Activated naive CD8-positive, alpha-beta T cell (primary cell): ENCODE measurements at regions not wholly inside any gene's neighbourhood (a gene's known extent, or its start where the extent isn't known, plus 50 kb on each side); places are given as distances from the start of the nearest gene placed in this dataset.

ENCODE experiments used
- H3K27ac Mint-ChIP-seq: one replicate; pipeline ENCODE4 v1.8.0; 2021; ENCODE audit warnings: mixed read lengths
- H3K27me3 Mint-ChIP-seq: one replicate; pipeline ENCODE4 v1.8.0; 2021; ENCODE audit warnings: mixed read lengths
- H3K36me3 Mint-ChIP-seq: one replicate; pipeline ENCODE4 v1.8.0; 2021; ENCODE audit warnings: mixed read lengths
- H3K4me1 Mint-ChIP-seq: one replicate; pipeline ENCODE4 v1.8.0; 2021; ENCODE audit warnings: low read depth, mixed read lengths
- H3K4me3 Mint-ChIP-seq: one replicate; pipeline ENCODE4 v1.8.0; 2021; ENCODE audit warnings: mild to moderate bottlenecking, mixed read lengths
- H3K9me3 Mint-ChIP-seq: one replicate; pipeline ENCODE4 v1.8.0; 2021; ENCODE audit warnings: low read depth, mixed read lengths

DNA sequence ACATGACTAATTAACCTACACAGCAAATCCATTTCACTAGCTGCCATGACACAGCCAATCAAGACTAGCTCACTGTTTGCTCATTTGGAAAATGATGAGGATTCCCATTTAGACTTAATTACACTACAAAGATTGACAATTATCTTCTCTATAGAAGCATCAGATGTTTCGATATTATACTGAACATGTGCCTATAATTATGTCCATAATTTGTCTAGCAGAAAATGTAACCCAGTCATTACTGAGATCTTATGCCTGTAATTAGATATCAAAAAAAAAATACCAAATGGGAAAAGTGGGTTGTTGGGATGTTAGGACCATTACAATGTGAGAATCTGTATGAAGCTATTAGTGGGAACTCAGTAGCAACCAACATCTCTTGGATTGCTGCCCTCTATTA is 344.2 kb upstream of the MCTP2 start:
- H3K27ac Mint-ChIP-seq: no peak overlapping the region
- H3K4me1 Mint-ChIP-seq: no peaks in the 10 kb centered on the region
- H3K4me3 Mint-ChIP-seq: no peak overlapping the region
- no peaks in the 10 kb centered on the region for H3K9me3 Mint-ChIP-seq
- H3K27me3 Mint-ChIP-seq: no peaks in the 10 kb centered on the region
- H3K36me3 Mint-ChIP-seq: no peaks in the 10 kb centered on the region

DNA sequence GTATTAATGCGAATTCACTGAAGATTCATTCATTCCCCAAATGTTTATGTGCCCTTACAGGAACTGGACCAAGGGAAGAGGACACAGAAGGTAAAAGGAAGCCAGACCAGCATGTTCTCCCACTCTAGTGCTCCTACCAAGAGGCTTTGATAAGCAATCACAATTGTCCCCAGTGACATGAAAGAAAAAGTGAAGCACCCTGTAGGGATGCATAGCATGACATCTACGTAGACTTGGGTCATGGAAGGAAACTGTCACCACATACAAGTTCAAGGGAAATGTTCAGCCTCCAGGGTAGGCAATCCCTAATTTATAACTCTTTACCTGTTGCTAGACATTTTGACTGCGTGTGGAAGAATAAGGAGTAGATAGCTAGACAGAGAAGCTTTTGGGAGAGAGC is 348.6 kb upstream of the MCTP2 start:
- Mint-ChIP-seq H3K9me3 (no peaks in the 10 kb centered on the region), H3K27me3 (no peaks in the 10 kb centered on the region)

DNA sequence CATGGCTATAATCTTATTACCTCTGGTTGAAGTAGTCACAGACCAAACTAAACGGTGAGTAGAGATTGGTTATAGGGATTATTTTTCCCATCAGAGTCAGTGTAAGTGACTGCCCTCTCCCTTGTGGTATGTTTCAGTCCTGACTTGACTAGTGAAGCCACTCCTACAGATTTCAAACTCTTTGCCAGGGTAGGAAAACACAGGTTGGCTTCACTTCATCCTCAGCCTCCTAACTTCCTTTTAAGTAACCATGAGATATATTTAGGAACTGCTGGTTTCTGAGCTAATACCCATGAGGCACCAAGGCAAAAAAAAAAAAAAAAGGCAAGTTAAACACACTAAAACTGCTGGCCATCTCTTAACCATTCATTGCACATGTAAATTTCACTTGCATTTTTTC is 349.2 kb upstream of the MCTP2 start:
- Mint-ChIP-seq H3K9me3 (no peaks in the 10 kb centered on the region), H3K4me1 (no peaks in the 10 kb centered on the region), H3K4me3 (no peak overlapping the region), H3K36me3 (no peaks in the 10 kb centered on the region), H3K27me3 (no peaks in the 10 kb centered on the region), H3K27ac (no peak overlapping the region)

More for the DNA sequence above, 348.6 kb upstream of the MCTP2 start:
- Mint-ChIP-seq H3K4me3 (no peak overlapping the region), H3K36me3 (no peaks in the 10 kb centered on the region), H3K27ac (no peak overlapping the region), H3K4me1 (no peaks in the 10 kb centered on the region)

DNA sequence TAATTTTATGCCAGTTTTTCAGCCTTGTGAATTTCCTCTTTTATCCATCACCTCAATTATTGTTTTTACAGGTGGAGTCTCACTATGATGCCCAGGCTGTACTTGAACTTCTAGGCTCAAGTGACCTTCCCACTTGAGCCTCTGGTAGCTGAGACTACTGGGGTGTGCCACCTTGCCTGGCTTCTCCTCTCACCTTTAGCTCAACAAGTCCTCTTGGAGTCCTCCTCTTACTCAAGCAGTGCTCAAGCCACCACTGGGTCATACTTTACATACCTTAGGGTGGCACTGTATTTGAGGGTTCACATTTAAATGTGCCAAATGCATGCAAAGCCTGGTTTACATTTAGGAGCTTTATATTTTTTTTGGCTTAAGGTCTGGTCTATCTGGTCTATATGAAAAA is 350.1 kb upstream of the MCTP2 start:
- Mint-ChIP-seq H3K4me3 (no peak overlapping the region), H3K27me3 (peaks cover 4% of the 10 kb centered on the region), H3K36me3 (no peaks in the 10 kb centered on the region), H3K9me3 (no peaks in the 10 kb centered on the region), H3K27ac (no peak overlapping the region), H3K4me1 (no peaks in the 10 kb centered on the region)

DNA sequence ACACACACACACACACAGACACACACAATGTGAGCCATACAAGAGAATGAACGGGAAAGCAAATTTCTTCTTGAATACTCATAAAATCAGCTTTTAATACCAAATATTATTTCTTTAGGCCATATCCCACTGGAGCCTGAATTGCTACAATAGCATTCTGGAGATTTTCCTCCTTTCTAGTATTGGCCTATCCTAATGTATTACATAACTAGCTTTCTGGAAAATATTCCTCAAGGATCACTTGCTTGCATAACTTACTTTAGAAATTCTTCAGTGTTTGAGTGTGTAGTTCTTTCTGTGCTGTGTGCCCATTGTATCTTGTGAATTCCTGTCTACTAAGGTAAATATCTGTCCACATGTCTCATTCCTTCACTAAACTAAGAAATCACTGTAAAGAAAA is 351.0 kb upstream of the MCTP2 start:
- H3K9me3 Mint-ChIP-seq: no peaks in the 10 kb centered on the region
- H3K36me3 Mint-ChIP-seq: no peaks in the 10 kb centered on the region
- H3K4me1 Mint-ChIP-seq: no peaks in the 10 kb centered on the region
- no peak overlapping the region for H3K4me3 Mint-ChIP-seq
- H3K27ac Mint-ChIP-seq: no peak overlapping the region
- peaks cover 4% of the 10 kb centered on the region for H3K27me3 Mint-ChIP-seq

DNA sequence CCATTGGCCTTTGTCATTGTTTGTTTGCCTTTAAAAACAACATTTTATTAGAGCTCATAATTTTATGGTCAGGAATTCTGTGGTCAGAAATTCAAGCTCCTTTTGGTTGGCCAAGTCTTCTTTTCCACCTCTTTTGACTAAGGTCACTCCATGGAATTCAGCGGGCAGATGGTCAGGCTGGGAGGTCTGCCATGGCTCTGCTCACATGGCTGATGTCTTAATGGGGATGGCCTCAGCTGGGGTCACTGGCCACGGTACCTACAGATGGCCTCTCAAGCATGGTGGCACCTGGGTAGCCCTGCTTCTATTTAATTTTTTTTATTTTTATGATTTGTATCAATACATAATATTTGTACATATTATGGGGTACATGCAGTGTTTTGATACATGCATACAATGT is 360.8 kb upstream of the MCTP2 start:
- Mint-ChIP-seq H3K27me3 (no peaks in the 10 kb centered on the region), H3K27ac (no peak overlapping the region), H3K36me3 (no peaks in the 10 kb centered on the region), H3K4me3 (no peak overlapping the region), H3K4me1 (no peaks in the 10 kb centered on the region), H3K9me3 (no peaks in the 10 kb centered on the region)

DNA sequence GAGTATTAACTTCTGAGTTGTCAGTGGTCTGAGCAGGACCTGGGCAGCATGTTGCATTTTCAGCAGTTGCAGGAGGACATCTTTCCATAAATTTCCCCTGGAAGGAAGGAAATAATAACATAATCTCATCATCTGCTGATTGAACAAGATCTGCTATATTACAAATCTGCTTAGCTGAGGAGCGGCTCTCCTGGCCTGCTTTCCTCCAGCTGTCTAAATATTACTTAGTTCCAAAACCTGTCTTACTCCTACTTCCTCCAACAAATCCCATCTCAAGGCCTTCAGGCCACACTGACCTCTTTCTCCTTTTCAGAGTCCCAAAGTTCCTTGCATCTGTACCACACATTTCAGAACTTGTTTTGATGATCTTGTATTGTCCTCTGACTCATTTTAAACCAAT is 364.4 kb upstream of the MCTP2 start:
- Mint-ChIP-seq H3K4me1 (peaks cover under 1% of the 10 kb centered on the region), H3K9me3 (no peaks in the 10 kb centered on the region), H3K27ac (no peak overlapping the region), H3K36me3 (no peaks in the 10 kb centered on the region), H3K27me3 (peaks cover 4% of the 10 kb centered on the region), H3K4me3 (no peak overlapping the region)

DNA sequence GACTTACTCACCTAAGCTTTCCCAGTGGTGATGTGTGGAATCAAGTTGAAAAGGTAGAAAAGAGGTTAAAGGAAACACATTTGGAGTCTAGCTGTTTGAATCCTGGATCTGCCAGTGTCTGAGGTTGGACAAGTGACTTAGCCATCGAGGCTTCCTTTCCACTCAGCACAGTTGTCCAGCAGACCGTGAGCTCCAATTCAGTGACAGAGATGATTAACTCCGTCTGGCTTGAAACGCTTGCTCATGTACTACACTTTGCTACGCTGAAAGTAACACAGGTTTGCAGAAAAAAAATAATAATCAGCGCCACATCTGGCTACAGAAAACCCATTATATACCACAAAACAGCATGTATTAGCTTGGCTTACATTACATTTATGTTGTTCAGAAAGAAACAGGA is 364.9 kb upstream of the MCTP2 start:
- Mint-ChIP-seq H3K4me1 (peaks cover 3% of the 10 kb centered on the region), H3K4me3 (no peak overlapping the region)

DNA sequence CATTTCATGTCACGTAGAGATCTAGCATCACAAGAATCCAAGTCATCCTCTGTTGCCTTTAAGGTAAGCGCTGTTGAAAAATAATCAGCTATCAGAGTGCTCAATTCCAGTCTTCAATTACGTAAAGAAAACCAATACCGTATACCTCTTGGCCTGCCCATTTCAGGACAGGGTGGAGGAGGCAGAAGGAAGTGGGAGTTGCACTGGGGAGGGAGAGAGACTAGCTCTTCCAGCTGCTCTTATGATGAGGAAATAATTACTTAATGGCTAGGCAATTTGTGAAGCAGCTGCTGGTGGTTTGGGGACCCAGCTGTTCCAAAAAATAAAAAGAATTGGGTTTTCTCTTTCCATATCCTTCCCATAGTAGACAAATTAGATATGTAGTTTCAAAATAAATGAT is 365.8 kb upstream of the MCTP2 start:
- no peak overlapping the region for H3K27ac Mint-ChIP-seq
- no peaks in the 10 kb centered on the region for H3K9me3 Mint-ChIP-seq
- no peaks in the 10 kb centered on the region for H3K36me3 Mint-ChIP-seq
- peaks cover 5% of the 10 kb centered on the region for H3K27me3 Mint-ChIP-seq
- no peak overlapping the region for H3K4me3 Mint-ChIP-seq
- H3K4me1 Mint-ChIP-seq: peaks cover 5% of the 10 kb centered on the region

More for the DNA sequence above, 364.9 kb upstream of the MCTP2 start:
- H3K27ac Mint-ChIP-seq: no peak overlapping the region
- H3K36me3 Mint-ChIP-seq: no peaks in the 10 kb centered on the region
- peaks cover 4% of the 10 kb centered on the region for H3K27me3 Mint-ChIP-seq
- no peaks in the 10 kb centered on the region for H3K9me3 Mint-ChIP-seq

DNA sequence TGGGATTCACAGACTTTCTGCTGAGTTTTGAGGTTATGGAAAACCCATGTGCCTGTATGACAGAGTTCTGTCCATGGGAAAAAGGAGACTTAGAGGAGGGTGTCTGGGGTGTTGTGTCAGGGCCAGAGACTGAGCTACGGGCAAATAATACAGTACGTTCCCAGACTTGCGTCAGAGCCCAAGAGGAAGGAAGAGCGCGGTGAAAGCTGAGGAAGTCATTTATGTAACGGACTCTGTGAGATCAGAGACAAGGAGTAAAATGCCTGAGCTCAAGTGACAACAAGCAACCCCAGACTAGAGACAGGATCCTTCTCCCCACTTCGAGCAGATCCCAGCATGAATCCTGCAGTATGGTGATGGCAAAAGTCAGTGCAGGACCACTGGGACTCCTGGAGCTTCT is 368.6 kb upstream of the MCTP2 start:
- H3K27me3 Mint-ChIP-seq: peaks cover 7% of the 10 kb centered on the region
- H3K36me3 Mint-ChIP-seq: no peaks in the 10 kb centered on the region
- H3K4me1 Mint-ChIP-seq: peaks cover 5% of the 10 kb centered on the region
- H3K9me3 Mint-ChIP-seq: no peaks in the 10 kb centered on the region
- H3K4me3 Mint-ChIP-seq: no peak overlapping the region
- H3K27ac Mint-ChIP-seq: no peak overlapping the region

DNA sequence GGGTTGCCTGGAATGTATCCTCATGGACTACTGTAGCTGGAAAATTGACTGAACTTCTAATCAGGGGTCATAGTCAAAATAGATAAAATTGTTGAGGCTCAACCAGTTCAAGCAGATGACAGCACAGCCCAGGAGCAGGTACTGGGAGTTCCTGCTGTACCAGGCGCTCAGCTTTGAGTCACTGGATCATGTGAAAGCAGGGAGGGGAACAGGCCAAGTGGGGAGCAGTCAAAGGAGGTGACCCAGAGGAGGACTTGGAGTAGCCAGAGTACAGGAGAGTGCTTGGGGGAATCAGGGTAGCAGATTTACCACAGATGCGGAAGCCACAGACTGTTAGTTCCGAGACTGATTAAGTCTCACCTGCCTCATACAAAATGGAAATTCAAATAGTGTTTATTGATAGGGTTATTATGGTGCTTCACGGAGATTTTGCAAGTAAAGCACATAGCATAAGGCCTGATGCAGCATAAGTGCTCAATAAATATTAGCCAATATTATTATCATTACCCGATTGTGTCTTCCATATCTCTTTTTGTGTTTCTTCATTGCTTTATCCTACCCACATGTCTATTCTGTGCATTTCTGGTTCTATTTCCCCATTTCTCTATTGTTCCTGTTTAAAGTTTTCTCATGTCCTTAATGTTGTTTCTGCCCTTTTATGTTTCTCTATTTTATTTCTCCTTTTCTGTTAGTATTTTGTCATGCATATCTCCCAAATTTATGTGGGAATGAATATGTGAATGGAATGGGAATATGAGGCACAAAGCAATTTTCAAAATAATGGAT is 369.2 kb upstream of the MCTP2 start:
- H3K27ac Mint-ChIP-seq: no peak overlapping the region
- no peak overlapping the region for H3K4me3 Mint-ChIP-seq
- peaks cover 7% of the 10 kb centered on the region for H3K27me3 Mint-ChIP-seq
- peaks cover 5% of the 10 kb centered on the region for H3K4me1 Mint-ChIP-seq
- no peaks in the 10 kb centered on the region for H3K9me3 Mint-ChIP-seq
- no peaks in the 10 kb centered on the region for H3K36me3 Mint-ChIP-seq

DNA sequence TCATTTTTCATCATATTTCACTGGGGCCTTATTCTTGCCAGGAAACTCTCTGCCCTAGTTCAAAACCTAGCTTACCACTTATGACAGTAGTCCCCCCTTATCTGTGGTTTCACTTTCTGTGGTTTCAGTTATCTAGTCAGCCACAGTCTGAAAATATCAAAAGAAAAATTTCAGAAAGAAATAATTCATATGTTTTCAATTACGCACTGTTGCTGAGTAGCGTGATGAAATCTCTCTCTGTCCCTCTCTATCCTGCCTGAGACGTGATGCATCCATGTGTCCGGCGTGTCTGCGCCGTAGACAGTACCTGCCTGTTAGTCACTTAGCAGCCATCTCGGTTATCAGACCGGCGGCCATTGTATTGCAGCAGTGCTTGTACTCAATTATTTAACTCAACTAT is 369.9 kb upstream of the MCTP2 start:
- H3K27ac Mint-ChIP-seq: no peak overlapping the region
- peaks cover 5% of the 10 kb centered on the region for H3K4me1 Mint-ChIP-seq
- H3K4me3 Mint-ChIP-seq: no peak overlapping the region
- no peaks in the 10 kb centered on the region for H3K36me3 Mint-ChIP-seq
- H3K9me3 Mint-ChIP-seq: no peaks in the 10 kb centered on the region
- peaks cover 7% of the 10 kb centered on the region for H3K27me3 Mint-ChIP-seq

DNA sequence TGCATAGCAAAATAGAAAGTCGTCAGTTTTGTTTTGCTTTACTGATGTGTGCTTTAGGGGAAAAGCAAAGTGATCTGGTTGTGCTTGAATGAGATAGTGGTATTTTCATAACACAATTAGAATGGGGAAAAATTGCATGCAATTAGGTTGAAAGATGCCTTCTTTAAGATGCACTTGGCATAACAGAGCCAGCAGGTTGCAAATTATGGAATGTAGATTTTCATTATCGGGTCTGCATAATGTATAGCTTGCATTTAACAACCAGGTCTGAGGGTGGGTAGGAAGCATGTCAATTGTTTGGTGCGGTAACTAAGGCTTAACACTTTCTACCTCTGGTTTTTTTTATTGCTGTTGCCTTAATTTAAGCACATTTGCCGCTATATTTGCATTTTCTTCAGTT is 370.7 kb upstream of the MCTP2 start:
- Mint-ChIP-seq H3K4me1 (peaks cover 5% of the 10 kb centered on the region), H3K4me3 (no peak overlapping the region), H3K27me3 (peaks cover 7% of the 10 kb centered on the region), H3K9me3 (no peaks in the 10 kb centered on the region), H3K36me3 (no peaks in the 10 kb centered on the region), H3K27ac (no peak overlapping the region)

DNA sequence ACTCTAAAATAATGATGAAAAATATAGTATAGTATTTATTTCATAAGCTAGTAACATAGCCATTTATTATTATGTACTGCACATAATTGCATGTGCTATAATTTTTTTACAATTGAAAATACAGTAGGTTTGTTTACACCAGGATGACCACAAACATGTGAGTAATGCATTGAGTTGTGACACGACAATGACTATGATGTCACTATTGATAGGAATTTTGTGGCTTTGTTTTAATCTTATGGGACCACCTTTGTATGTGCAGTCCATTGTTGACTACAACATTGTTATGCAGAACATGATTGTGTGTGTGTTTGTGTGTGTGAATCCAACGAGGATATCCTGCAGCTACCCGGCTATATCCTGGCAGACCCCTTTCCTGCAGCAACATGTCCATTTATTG is 372.2 kb upstream of the MCTP2 start:
- Mint-ChIP-seq H3K27ac (no peak overlapping the region), H3K4me3 (no peak overlapping the region), H3K27me3 (peaks cover 7% of the 10 kb centered on the region), H3K36me3 (no peaks in the 10 kb centered on the region), H3K4me1 (peaks cover 5% of the 10 kb centered on the region), H3K9me3 (no peaks in the 10 kb centered on the region)

DNA sequence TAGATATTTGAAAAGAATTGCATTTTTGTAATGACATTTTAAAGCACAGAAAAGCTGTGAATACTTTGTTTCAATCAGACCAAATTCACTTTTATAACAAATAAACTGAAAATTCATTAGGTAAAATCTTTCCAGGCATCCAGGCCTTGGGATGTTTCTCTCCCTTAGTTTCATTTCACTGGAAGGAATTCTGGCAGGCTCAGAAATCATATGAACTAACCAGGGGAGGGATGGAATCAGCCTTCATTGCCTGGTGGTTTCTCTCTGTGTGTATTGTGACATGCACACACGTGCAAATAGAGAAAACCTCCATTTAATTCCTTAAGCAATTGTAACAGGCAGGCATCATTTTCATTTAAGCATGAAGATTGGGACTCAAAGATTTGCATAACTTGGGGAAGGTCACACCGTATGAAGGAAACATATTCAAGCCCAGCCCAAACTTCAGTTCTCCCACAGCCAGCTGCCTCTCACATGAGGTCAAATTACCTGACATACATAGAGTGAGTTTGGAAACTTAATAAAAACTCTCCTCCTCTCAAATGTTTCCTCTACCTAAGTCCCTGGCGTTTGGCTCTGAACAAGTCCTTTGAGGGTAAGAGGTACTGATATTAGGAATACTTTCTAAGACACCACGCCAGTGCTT is 376.1 kb upstream of the MCTP2 start:
- no peaks in the 10 kb centered on the region for H3K4me1 Mint-ChIP-seq
- no peaks in the 10 kb centered on the region for H3K27me3 Mint-ChIP-seq
- H3K27ac Mint-ChIP-seq: no peak overlapping the region
- no peaks in the 10 kb centered on the region for H3K36me3 Mint-ChIP-seq
- no peaks in the 10 kb centered on the region for H3K9me3 Mint-ChIP-seq
- H3K4me3 Mint-ChIP-seq: no peak overlapping the region

DNA sequence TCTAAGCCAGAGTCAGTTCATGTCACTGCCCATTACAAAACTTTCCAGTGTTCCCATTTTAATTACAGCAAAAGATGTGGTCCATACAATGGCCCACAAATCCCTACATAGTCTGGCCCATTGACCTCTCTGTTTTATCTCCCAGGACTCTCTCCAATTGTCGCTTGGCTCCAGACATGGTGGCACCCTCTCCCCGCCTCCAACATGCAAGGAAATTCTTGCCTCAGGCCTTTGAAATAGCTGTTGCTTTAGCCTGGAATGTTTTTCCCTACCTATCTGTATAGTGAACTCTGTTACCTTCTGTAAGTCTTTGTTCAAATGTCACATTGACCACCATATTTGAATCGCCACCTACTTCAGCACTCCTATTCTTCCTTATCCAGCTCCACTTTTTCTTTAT is 377.3 kb upstream of the MCTP2 start:
- no peaks in the 10 kb centered on the region for H3K4me1 Mint-ChIP-seq
- H3K9me3 Mint-ChIP-seq: no peaks in the 10 kb centered on the region
- H3K36me3 Mint-ChIP-seq: no peaks in the 10 kb centered on the region
- no peak overlapping the region for H3K27ac Mint-ChIP-seq
- no peaks in the 10 kb centered on the region for H3K27me3 Mint-ChIP-seq
- no peak overlapping the region for H3K4me3 Mint-ChIP-seq
